H9 (cell line): ENCODE measurements at regions not wholly inside any gene's neighbourhood (a gene's known extent, or its start where the extent isn't known, plus 50 kb on each side); places are given as distances from the start of the nearest gene placed in this dataset.

Experiments
- DNase-seq: peaks from one replicate; pipeline ENCODE4 v3.0.0-alpha.2; 2017
- H2AFZ ChIP-seq: one replicate; pipeline ENCODE4 v1.6.1; 2013; ENCODE audit warnings: mild to moderate bottlenecking, low read length, control low read depth, moderate library complexity
- H2AK5ac ChIP-seq: 2 replicates; pipeline ENCODE4 v1.6.1; 2013; ENCODE audit warnings: low read length, control low read depth, mixed read lengths; ENCODE audit not compliant: insufficient read length
- H2BK120ac ChIP-seq: one replicate; pipeline ENCODE4 v1.6.1; 2013; ENCODE audit warnings: low read depth, mild to moderate bottlenecking, low read length, control low read depth, inconsistent platforms; ENCODE audit not compliant: poor library complexity, severe bottlenecking
- H2BK12ac ChIP-seq: 2 replicates; pipeline ENCODE4 v1.6.1; 2013; ENCODE audit warnings: low read length, control low read depth, mixed read lengths, low read depth; ENCODE audit not compliant: insufficient read length
- H2BK15ac ChIP-seq: 2 replicates; pipeline ENCODE4 v1.6.1; 2013; ENCODE audit warnings: low read depth, low read length, control low read depth
- H2BK20ac ChIP-seq: one replicate; pipeline ENCODE4 v1.6.1; 2013; ENCODE audit warnings: low read depth, mild to moderate bottlenecking, low read length, control low read depth, inconsistent platforms; ENCODE audit not compliant: poor library complexity, severe bottlenecking
- H2BK5ac ChIP-seq: 2 replicates; pipeline ENCODE4 v1.6.1; 2013; ENCODE audit warnings: low read length, control low read depth, mixed read lengths; ENCODE audit not compliant: insufficient read length
- H3K14ac ChIP-seq: 2 replicates; pipeline ENCODE4 v1.6.1; 2013; ENCODE audit warnings: low read length, control low read depth; ENCODE audit not compliant: insufficient read depth
- H3K18ac ChIP-seq: 2 replicates; pipeline ENCODE4 v1.6.1; 2013; ENCODE audit warnings: low read depth, mild to moderate bottlenecking, mixed read lengths, low read length, control low read depth; ENCODE audit not compliant: insufficient read length
- H3K23ac ChIP-seq: 2 replicates; pipeline ENCODE4 v1.6.1; 2013; ENCODE audit warnings: low read length, control low read depth, mixed read lengths, low read depth; ENCODE audit not compliant: insufficient read length
- H3K23me2 ChIP-seq: 2 replicates; pipeline ENCODE4 v1.6.1; 2013; ENCODE audit warnings: low read depth, mild to moderate bottlenecking, mixed read lengths, low read length, control low read depth; ENCODE audit not compliant: insufficient read length, poor library complexity, severe bottlenecking
- H3K27ac ChIP-seq: 2 replicates; pipeline ENCODE4 v1.5.1; 2013; ENCODE audit warnings: low read length, control low read depth, mixed read lengths, low read depth; ENCODE audit not compliant: insufficient read length
- H3K27me3 ChIP-seq: 2 replicates; pipeline ENCODE4 v1.6.1; 2013; ENCODE audit warnings: low read length, control low read depth, inconsistent platforms; ENCODE audit not compliant: insufficient read depth
- H3K4ac ChIP-seq: 2 replicates; pipeline ENCODE4 v1.6.1; 2013; ENCODE audit warnings: low read depth, mild to moderate bottlenecking, control low read depth, inconsistent platforms, low read length, moderate library complexity
- H3K4me1 ChIP-seq: 2 replicates; pipeline ENCODE4 v1.6.1; 2013; ENCODE audit warnings: low read length, control low read depth, inconsistent platforms; ENCODE audit not compliant: insufficient read depth
- H3K4me2 ChIP-seq: 2 replicates; pipeline ENCODE4 v1.6.1; 2013; ENCODE audit warnings: low read length, control low read depth, mixed read lengths; ENCODE audit not compliant: insufficient read length, insufficient read depth
- H3K56ac ChIP-seq: 2 replicates; pipeline ENCODE4 v1.6.1; 2013; ENCODE audit warnings: low read depth, mild to moderate bottlenecking, mixed read lengths, low read length, control low read depth; ENCODE audit not compliant: insufficient read length
- H3K79me1 ChIP-seq: 2 replicates; pipeline ENCODE4 v1.6.1; 2013; ENCODE audit warnings: low read depth, mild to moderate bottlenecking, moderate library complexity, low read length, control low read depth, inconsistent platforms; ENCODE audit not compliant: insufficient read depth, poor library complexity, severe bottlenecking
- H3K79me2 ChIP-seq: 2 replicates; pipeline ENCODE4 v1.6.1; 2013; ENCODE audit warnings: low read length, control low read depth, inconsistent platforms; ENCODE audit not compliant: insufficient read depth
- H3K9ac ChIP-seq: 2 replicates; pipeline ENCODE4 v1.6.1; 2013; ENCODE audit warnings: low read length, control low read depth, mixed read lengths; ENCODE audit not compliant: insufficient read length; ENCODE audit errors: extremely low read depth
- H3K9me3 ChIP-seq: one replicate; pipeline ENCODE4 v1.6.1; 2013; ENCODE audit warnings: low read depth, low read length, inconsistent platforms; ENCODE audit not compliant: control insufficient read depth
- H3T11ph ChIP-seq: one replicate; pipeline ENCODE4 v1.6.1; 2013; ENCODE audit warnings: mild to moderate bottlenecking, low read length, control low read depth, inconsistent platforms
- H4K20me1 ChIP-seq: one replicate; pipeline ENCODE4 v1.6.1; 2013; ENCODE audit not compliant: control insufficient read depth, insufficient read length, insufficient read depth
- H4K5ac ChIP-seq: 2 replicates; pipeline ENCODE4 v1.6.1; 2013; ENCODE audit warnings: low read depth, mild to moderate bottlenecking, mixed read lengths, low read length, control low read depth; ENCODE audit not compliant: insufficient read length
- H4K8ac ChIP-seq: replicated peaks from 2 replicates; pipeline ENCODE4 v1.6.1; 2013; ENCODE audit warnings: low read length, control low read depth, mixed read lengths, low read depth; ENCODE audit not compliant: insufficient read length
- H4K91ac ChIP-seq: 2 replicates; pipeline ENCODE4 v1.6.1; 2013; ENCODE audit warnings: low read depth, mild to moderate bottlenecking, moderate library complexity, mixed read lengths, low read length, control low read depth; ENCODE audit not compliant: insufficient read length
- H3K27ac Mint-ChIP-seq, 3 experiments: 2 replicates in 2 of 3; 3 replicates in 1 of 3; pipeline ENCODE4 v1.8.0; 2020 to 2021; ENCODE audit warnings: mixed read lengths in 3 of 3, mild to moderate bottlenecking in 1 of 3, moderate library complexity in 1 of 3
- H3K27me3 Mint-ChIP-seq: 2 replicates; pipeline ENCODE4 v1.8.0; 2021; ENCODE audit warnings: low read depth, mild to moderate bottlenecking, moderate library complexity, mixed read lengths
- H3K36me3 Mint-ChIP-seq, 3 experiments: 2 replicates in 2 of 3; 3 replicates in 1 of 3; pipeline ENCODE4 v1.8.0; 2020 to 2021; ENCODE audit warnings: low read depth in 3 of 3, mixed read lengths in 3 of 3; ENCODE audit not compliant: insufficient read depth in 1 of 3
- H3K4me1 Mint-ChIP-seq, 2 experiments: 2 replicates each; pipeline ENCODE4 v1.8.0; 2020; ENCODE audit warnings: mixed read lengths in 2 of 2
- H3K4me3 Mint-ChIP-seq, 2 experiments: 2 replicates in 1 of 2; 3 replicates in 1 of 2; pipeline ENCODE4 v1.8.0; 2020 to 2021; ENCODE audit warnings: mild to moderate bottlenecking in 2 of 2, mixed read lengths in 2 of 2, moderate library complexity in 1 of 2
- H3K9me3 Mint-ChIP-seq, 2 experiments: 2 replicates in 1 of 2; 3 replicates in 1 of 2; pipeline ENCODE4 v1.8.0; 2020; ENCODE audit warnings: mild to moderate bottlenecking in 2 of 2, mixed read lengths in 2 of 2, moderate library complexity in 1 of 2
- WGBS: extraction: QIAGEN DNeasy Blood & Tissue Kit; methylation state at CpG from one replicate; pipeline ENCODE4 v1.1.7; 2013; ENCODE audit warnings: missing lambda C conversion rate, low lambda C conversion rate, mixed read lengths; ENCODE audit not compliant: insufficient read length; ENCODE audit errors: extremely low coverage; 5-methylcytosine and 5-hydroxymethylcytosine counted together
- TF ChIP-seq, protein P1 (sequence below): fragments of 200-600 bp; sonication (generic); conservative IDR thresholded peaks from 3 replicates; pipeline ENCODE4 v1.8.0; 2021; ENCODE audit warnings: antibody characterized with exemption, mild to moderate bottlenecking

DNA sequence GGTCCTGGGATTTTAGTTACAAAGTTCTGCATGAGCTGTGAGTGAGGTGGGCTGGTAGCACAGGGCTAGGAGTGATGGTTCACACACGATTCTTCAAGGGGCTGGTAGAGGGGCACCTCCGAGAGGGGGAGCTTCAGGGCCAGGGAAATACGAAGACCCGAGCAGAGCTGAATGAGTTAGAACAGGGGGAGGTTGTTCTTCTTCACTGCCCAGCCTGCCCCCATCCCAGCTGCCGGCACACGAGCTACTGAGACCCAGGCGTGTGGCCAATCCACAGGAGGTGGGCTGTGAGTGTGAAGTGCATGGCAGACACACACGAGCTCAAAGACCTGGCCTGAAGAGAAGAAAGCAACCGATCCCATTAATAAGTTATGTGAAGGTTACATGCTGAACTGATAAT is 256.2 kb upstream of the ZNF32 start:
- Mint-ChIP-seq H3K27ac (no peak overlapping the region), H3K4me3 (no peak overlapping the region), H3K36me3 (no peaks in the 10 kb centered on the region), H3K9me3 (no peaks in the 10 kb centered on the region), H3K4me1 (0 out of 4 replicates have a peak, but pooled peaks cover 0 to 2% of the 10 kb centered on the region in 2 experiments), H3K27me3 (peaks cover 5% of the 10 kb centered on the region)
- no peaks in the 10 kb centered on the region for H3K79me2 ChIP-seq
- no peak overlapping the region for H3T11ph ChIP-seq
- no peak overlapping the region for H4K8ac ChIP-seq
- whole genome bisulfite sequencing: no CpG with 5 or more reads among the region's 9 CpGs
- H3K9ac ChIP-seq: no peak overlapping the region
- no peak overlapping the region for H3K18ac ChIP-seq
- H3K79me1 ChIP-seq: no peaks in the 10 kb centered on the region
- H4K5ac ChIP-seq: no peak overlapping the region
- no peak overlapping the region for H2BK5ac ChIP-seq
- H3K4me2 ChIP-seq: no peak overlapping the region
- H2BK12ac ChIP-seq: no peak overlapping the region
- no peak overlapping the region for H3K23ac ChIP-seq
- H3K4me1 ChIP-seq: no peaks in the 10 kb centered on the region
- H3K27me3 ChIP-seq: no peaks in the 10 kb centered on the region
- no peaks in the 10 kb centered on the region for H3K23me2 ChIP-seq
- no peak overlapping the region for H3K56ac ChIP-seq
- H2BK20ac ChIP-seq: no peak overlapping the region
- no peak overlapping the region for H3K4ac ChIP-seq
- no peak overlapping the region for H3K14ac ChIP-seq
- H4K20me1 ChIP-seq: no peaks in the 10 kb centered on the region
- DNase-seq: no peak
- no peak overlapping the region for H2AK5ac ChIP-seq
- TF ChIP-seq, protein P1, sequence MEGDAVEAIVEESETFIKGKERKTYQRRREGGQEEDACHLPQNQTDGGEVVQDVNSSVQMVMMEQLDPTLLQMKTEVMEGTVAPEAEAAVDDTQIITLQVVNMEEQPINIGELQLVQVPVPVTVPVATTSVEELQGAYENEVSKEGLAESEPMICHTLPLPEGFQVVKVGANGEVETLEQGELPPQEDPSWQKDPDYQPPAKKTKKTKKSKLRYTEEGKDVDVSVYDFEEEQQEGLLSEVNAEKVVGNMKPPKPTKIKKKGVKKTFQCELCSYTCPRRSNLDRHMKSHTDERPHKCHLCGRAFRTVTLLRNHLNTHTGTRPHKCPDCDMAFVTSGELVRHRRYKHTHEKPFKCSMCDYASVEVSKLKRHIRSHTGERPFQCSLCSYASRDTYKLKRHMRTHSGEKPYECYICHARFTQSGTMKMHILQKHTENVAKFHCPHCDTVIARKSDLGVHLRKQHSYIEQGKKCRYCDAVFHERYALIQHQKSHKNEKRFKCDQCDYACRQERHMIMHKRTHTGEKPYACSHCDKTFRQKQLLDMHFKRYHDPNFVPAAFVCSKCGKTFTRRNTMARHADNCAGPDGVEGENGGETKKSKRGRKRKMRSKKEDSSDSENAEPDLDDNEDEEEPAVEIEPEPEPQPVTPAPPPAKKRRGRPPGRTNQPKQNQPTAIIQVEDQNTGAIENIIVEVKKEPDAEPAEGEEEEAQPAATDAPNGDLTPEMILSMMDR: no peak
- H3K9me3 ChIP-seq: no peaks in the 10 kb centered on the region
- no peak overlapping the region for H2BK15ac ChIP-seq
- no peak overlapping the region for H2BK120ac ChIP-seq
- H3K27ac ChIP-seq: no peak overlapping the region
- no peak overlapping the region for H4K91ac ChIP-seq
- no peak overlapping the region for H2AFZ ChIP-seq
